Fibroblast of lung (primary cell): ENCODE measurements at regions not wholly inside any gene's neighbourhood (a gene's known extent, or its start where the extent isn't known, plus 50 kb on each side); places are given as distances from the start of the nearest gene placed in this dataset.

Source experiments
- DNase-seq, 2 donors: peaks; one replicate each; pipeline versions ENCODE4 v3.0.0 to v3.0.0-alpha.2; 2010; ENCODE audit warnings: low read depth in 2 of 2
- H2AFZ ChIP-seq: 2 replicates; pipeline ENCODE4 v1.5.1; 2012; ENCODE audit warnings: low read length, control low read depth, inconsistent platforms
- H3K27ac ChIP-seq: 2 replicates; pipeline ENCODE4 v1.5.1; 2011; ENCODE audit warnings: low read length, control low read depth; ENCODE audit not compliant: insufficient read depth
- H3K27me3 ChIP-seq: 2 replicates; pipeline ENCODE4 v1.5.1; 2011; ENCODE audit warnings: mild to moderate bottlenecking, low read length; ENCODE audit not compliant: control insufficient read depth, insufficient read depth
- H3K36me3 ChIP-seq: 2 replicates; pipeline ENCODE4 v1.5.1; 2011; ENCODE audit warnings: low read length; ENCODE audit not compliant: control insufficient read depth, insufficient read depth
- H3K4me1 ChIP-seq: 2 replicates; pipeline ENCODE4 v1.5.1; 2011; ENCODE audit warnings: low read length; ENCODE audit not compliant: control insufficient read depth, insufficient read depth; ENCODE audit errors: extremely low read depth
- H3K4me2 ChIP-seq: 2 replicates; pipeline ENCODE4 v1.5.1; 2011; ENCODE audit warnings: low read length, control low read depth; ENCODE audit not compliant: insufficient read depth; ENCODE audit errors: extremely low read depth
- H3K4me3 ChIP-seq, 4 experiments: fragments of 200-600 bp in 1 of 4; sonication (generic) in 1 of 4; replicated peaks in 1 of 4; 2 replicates each; pipeline ENCODE4 v1.5.1; 2011 to 2016; ENCODE audit warnings: low read length in 4 of 4, low read depth in 3 of 4, mild to moderate bottlenecking in 3 of 4, control low read depth in 2 of 4, inconsistent platforms in 1 of 4, mixed read lengths in 1 of 4; ENCODE audit not compliant: insufficient read depth in 1 of 4; ENCODE audit errors: control extremely low read depth in 1 of 4
- H3K79me2 ChIP-seq: 2 replicates; pipeline ENCODE4 v1.5.1; 2012; ENCODE audit warnings: mild to moderate bottlenecking, low read length, inconsistent platforms; ENCODE audit not compliant: control insufficient read depth, insufficient read depth
- H3K9ac ChIP-seq: 2 replicates; pipeline ENCODE4 v1.5.1; 2011; ENCODE audit warnings: mild to moderate bottlenecking, low read length, control low read depth; ENCODE audit not compliant: insufficient read depth
- H3K9me3 ChIP-seq: 2 replicates; pipeline ENCODE4 v1.5.1; 2012; ENCODE audit warnings: low read depth, low read length; ENCODE audit not compliant: control insufficient read depth, insufficient read depth
- H4K20me1 ChIP-seq: 2 replicates; pipeline ENCODE4 v1.5.1; 2011; ENCODE audit warnings: low read length; ENCODE audit not compliant: control insufficient read depth, insufficient read depth; ENCODE audit errors: extremely low read depth
- EZH2 ChIP-seq: IDR thresholded peaks from 2 replicates; pipeline ENCODE4 v1.5.1; 2012; ENCODE audit warnings: low read length, control low read depth, mild to moderate bottlenecking; ENCODE audit errors: missing control alignments
- TF ChIP-seq, protein P1 (sequence below), 2 donors: IDR thresholded peaks in 1 of 2; conservative IDR thresholded peaks in 1 of 2; 1 replicate in 1 of 2; 2 replicates in 1 of 2; pipeline ENCODE4 v1.5.1; 2011 to 2012; ENCODE audit warnings: low read length in 2 of 2, control low read depth in 1 of 2, inconsistent platforms in 1 of 2, low read depth in 1 of 2, mild to moderate bottlenecking in 1 of 2

DNA sequence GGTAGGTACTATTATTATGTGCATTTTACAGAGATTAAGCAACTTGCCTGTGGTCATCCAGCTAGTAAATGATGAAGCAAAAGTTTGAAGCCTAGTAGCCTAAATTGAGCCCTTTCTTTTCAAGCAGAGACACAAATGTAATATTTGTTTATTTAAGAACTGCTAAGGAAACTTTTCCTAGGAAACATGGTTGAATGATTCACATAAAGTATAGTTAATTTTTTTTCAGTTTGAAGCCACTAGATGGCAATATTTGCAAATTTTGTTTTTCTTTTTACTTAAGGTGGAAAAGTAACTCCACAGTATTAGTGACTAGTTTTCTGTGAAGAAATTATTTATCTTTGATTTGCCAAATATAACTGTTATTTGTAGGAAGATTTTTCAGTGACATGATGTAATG is 52.8 kb upstream of the ANKRD17 start:
- peaks cover 10% of the 10 kb centered on the region for H3K4me1 ChIP-seq
- H3K79me2 ChIP-seq: no peaks in the 10 kb centered on the region
- DNase-seq: peak; percentile 41 to 81
- H3K27me3 ChIP-seq: no peaks in the 10 kb centered on the region
- no peaks in the 10 kb centered on the region for H3K36me3 ChIP-seq
- no peaks in the 10 kb centered on the region for H4K20me1 ChIP-seq
- peak overlapping the region; percentile 72 for H3K4me2 ChIP-seq
- TF ChIP-seq EZH2: no peak
- TF ChIP-seq, protein P1, sequence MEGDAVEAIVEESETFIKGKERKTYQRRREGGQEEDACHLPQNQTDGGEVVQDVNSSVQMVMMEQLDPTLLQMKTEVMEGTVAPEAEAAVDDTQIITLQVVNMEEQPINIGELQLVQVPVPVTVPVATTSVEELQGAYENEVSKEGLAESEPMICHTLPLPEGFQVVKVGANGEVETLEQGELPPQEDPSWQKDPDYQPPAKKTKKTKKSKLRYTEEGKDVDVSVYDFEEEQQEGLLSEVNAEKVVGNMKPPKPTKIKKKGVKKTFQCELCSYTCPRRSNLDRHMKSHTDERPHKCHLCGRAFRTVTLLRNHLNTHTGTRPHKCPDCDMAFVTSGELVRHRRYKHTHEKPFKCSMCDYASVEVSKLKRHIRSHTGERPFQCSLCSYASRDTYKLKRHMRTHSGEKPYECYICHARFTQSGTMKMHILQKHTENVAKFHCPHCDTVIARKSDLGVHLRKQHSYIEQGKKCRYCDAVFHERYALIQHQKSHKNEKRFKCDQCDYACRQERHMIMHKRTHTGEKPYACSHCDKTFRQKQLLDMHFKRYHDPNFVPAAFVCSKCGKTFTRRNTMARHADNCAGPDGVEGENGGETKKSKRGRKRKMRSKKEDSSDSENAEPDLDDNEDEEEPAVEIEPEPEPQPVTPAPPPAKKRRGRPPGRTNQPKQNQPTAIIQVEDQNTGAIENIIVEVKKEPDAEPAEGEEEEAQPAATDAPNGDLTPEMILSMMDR (conservative IDR thresholded peaks at IDR 0.05 in 1 of 2, IDR thresholded peaks at IDR 0.05 in 1 of 2; ENCODE audit: low read depth in 1 of 2, low read length in 2 of 2): peak in 1 of 2 donors; percentile 21
- no peak overlapping the region for H3K27ac ChIP-seq
- H3K4me3 ChIP-seq: no peak overlapping the region
- no peak overlapping the region for H2AFZ ChIP-seq
- H3K9ac ChIP-seq: no peak overlapping the region
- no peaks in the 10 kb centered on the region for H3K9me3 ChIP-seq

DNA sequence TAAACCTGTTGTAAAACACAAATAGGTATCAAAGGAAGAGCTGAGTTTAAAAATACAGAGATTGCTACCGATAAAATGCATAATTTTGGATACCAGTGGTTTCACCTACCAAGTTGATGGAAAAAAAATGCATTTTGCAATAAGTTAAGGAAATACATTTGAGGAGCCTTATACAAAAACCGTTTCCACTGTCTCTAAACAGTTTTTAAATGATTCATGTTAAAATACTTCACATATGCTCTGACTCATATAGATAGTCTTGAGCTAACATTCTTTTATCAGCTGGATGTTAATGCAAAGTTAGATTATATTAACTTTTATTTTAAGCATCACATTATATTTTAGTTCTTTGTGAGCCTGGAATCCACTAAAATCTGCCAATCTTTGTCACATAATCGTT is 50.6 kb upstream of the ANKRD17 start:
- TF ChIP-seq EZH2: no peak
- TF ChIP-seq, protein P1 (conservative IDR thresholded peaks at IDR 0.05 in 1 of 2, IDR thresholded peaks at IDR 0.05 in 1 of 2; ENCODE audit: low read depth in 1 of 2, low read length in 2 of 2): no peak
- no peaks in the 10 kb centered on the region for H3K79me2 ChIP-seq
- H2AFZ ChIP-seq: no peak overlapping the region
- H3K4me2 ChIP-seq: peak overlapping the region; percentile 63
- H3K4me1 ChIP-seq: peaks cover 10% of the 10 kb centered on the region
- no peaks in the 10 kb centered on the region for H3K27me3 ChIP-seq
- no peaks in the 10 kb centered on the region for H3K36me3 ChIP-seq
- no peaks in the 10 kb centered on the region for H4K20me1 ChIP-seq
- no peak overlapping the region for H3K9ac ChIP-seq
- H3K4me3 ChIP-seq: no peak overlapping the region
- peak; percentile 53 to 62 for DNase-seq
- no peak overlapping the region for H3K27ac ChIP-seq
- no peaks in the 10 kb centered on the region for H3K9me3 ChIP-seq
